ENCODE measurements at regions not wholly inside any gene's neighbourhood (a gene's known extent, or its start where the extent isn't known, plus 50 kb on each side); places are given as distances from the start of the nearest gene placed in this dataset.

GRCh38 chr7:54187886-54188685 is 354.1 kb upstream of the VSTM2A start:
- intact Hi-C loops (cut with micrococcal nuclease; ENCODE audit: unreplicated experiment) (no loop called here), in situ Hi-C loops (cut with HindIII; ENCODE audit: low pct_unique_long_range_greater_than_20kb, low sequenced_read_pairs) (no loop called here)
- Histone ChIP-seq H3K27me3 (ENCODE audit: control insufficient read depth, insufficient read depth, low read length) (no peaks in the 10 kb centered on the region), H3K27ac (ENCODE audit: low read length) (no peak overlapping the region), H3K36me3 (ENCODE audit: control insufficient read depth, insufficient read depth, low read length) (no peaks in the 10 kb centered on the region), H3K9me3 (ENCODE audit: control insufficient read depth, insufficient read depth, low read depth, low read length) (no peaks in the 10 kb centered on the region), H3K4me1 (ENCODE audit: control insufficient read depth, insufficient read depth, low read length) (no peaks in the 10 kb centered on the region), H3K4me3 (ENCODE audit: low read depth in 2 of 2, low read length in 2 of 2) (no peak overlapping the region)
- no peak for ATAC-seq
- DNase-seq (ENCODE audit: low read depth, low spot score): no peak
- TF ChIP-seq SIN3A (IDR thresholded peaks at IDR 0.05; ENCODE audit: borderline replicate concordance, insufficient read depth, low read depth, low read length) (no peak), CTCF (IDR thresholded peaks at IDR 0.05) (no peak), REST (IDR thresholded peaks at IDR 0.05; ENCODE audit: insufficient read depth in 1 of 2, low read depth in 2 of 2, low read length in 1 of 2) (no peak), POLR2AphosphoS5 (IDR thresholded peaks at IDR 0.05; ENCODE audit: low read depth, low read length) (no peak), TCF7L2 (IDR thresholded peaks at IDR 0.05; ENCODE audit: low read depth, low read length) (no peak)
- no TSS peak for BruUV-seq (replicated peaks)
- CTCF ChIA-PET: no interaction called here
- POLR2A ChIA-PET: no interaction called here

- DNase-seq (ENCODE audit: low read depth, low spot score) (no peak), ATAC-seq (no peak)
- Histone ChIP-seq H3K9me3 (ENCODE audit: control insufficient read depth, insufficient read depth, low read depth, low read length) (no peaks in the 10 kb centered on the region), H3K4me1 (ENCODE audit: control insufficient read depth, insufficient read depth, low read length) (no peaks in the 10 kb centered on the region), H3K27me3 (ENCODE audit: control insufficient read depth, insufficient read depth, low read length) (no peaks in the 10 kb centered on the region), H3K36me3 (ENCODE audit: control insufficient read depth, insufficient read depth, low read length) (no peaks in the 10 kb centered on the region), H3K27ac (ENCODE audit: low read length) (no peak overlapping the region), H3K4me3 (ENCODE audit: low read depth in 2 of 2, low read length in 2 of 2) (no peak overlapping the region)
- intact Hi-C loops (cut with micrococcal nuclease; ENCODE audit: unreplicated experiment) (no loop called here), in situ Hi-C loops (cut with HindIII; ENCODE audit: low pct_unique_long_range_greater_than_20kb, low sequenced_read_pairs) (no loop called here)
- POLR2A ChIA-PET: no interaction called here
- no peak for TF ChIP-seq REST (IDR thresholded peaks at IDR 0.05; ENCODE audit: insufficient read depth in 1 of 2, low read depth in 2 of 2, low read length in 1 of 2)
- BruUV-seq (replicated peaks): no TSS peak
- CTCF ChIA-PET: no interaction called here
Observed at GRCh38 chr7:54188843-54189242, 353.3 kb upstream of the VSTM2A start.
